ENCODE measurements at regions not wholly inside any gene's neighbourhood (a gene's known extent, or its start where the extent isn't known, plus 50 kb on each side); places are given as distances from the start of the nearest gene placed in this dataset.

GRCh38 chr18:67661555-67661954 lies 145.0 kb upstream of the DSEL start:
- no peak for DNase-seq (ENCODE audit: low spot score, unreplicated experiment)
- Mint-ChIP-seq H3K36me3 (ENCODE audit: insufficient read depth) (no peaks in the 10 kb centered on the region), H3K4me3 (ENCODE audit: low read depth) (no peak overlapping the region), H3K27me3 (no peaks in the 10 kb centered on the region), H3K9me3 (ENCODE audit: low read depth) (no peaks in the 10 kb centered on the region), H3K27ac (no peak overlapping the region), H3K4me1 (ENCODE audit: low read depth) (no peaks in the 10 kb centered on the region)
- TF ChIP-seq CTCF (IDR thresholded peaks at IDR 0.05; ENCODE audit: unreplicated experiment): no peak

GRCh38 chr18:67654101-67654500 lies 137.6 kb upstream of the DSEL start:
- Mint-ChIP-seq H3K9me3 (ENCODE audit: low read depth) (no peaks in the 10 kb centered on the region), H3K36me3 (ENCODE audit: insufficient read depth) (no peaks in the 10 kb centered on the region), H3K27me3 (no peaks in the 10 kb centered on the region), H3K4me3 (ENCODE audit: low read depth) (no peak overlapping the region), H3K4me1 (ENCODE audit: low read depth) (no peaks in the 10 kb centered on the region), H3K27ac (no peak overlapping the region)
- no peak for DNase-seq (ENCODE audit: low spot score, unreplicated experiment)
- no peak for TF ChIP-seq CTCF (IDR thresholded peaks at IDR 0.05; ENCODE audit: unreplicated experiment)

- no peaks in the 10 kb centered on the region for H3K9me3 Mint-ChIP-seq (ENCODE audit: low read depth)
- H3K36me3 Mint-ChIP-seq (ENCODE audit: insufficient read depth): no peaks in the 10 kb centered on the region
- no peaks in the 10 kb centered on the region for H3K4me1 Mint-ChIP-seq (ENCODE audit: low read depth)
- no peaks in the 10 kb centered on the region for H3K27me3 Mint-ChIP-seq
- no peak overlapping the region for H3K4me3 Mint-ChIP-seq (ENCODE audit: low read depth)
- TF ChIP-seq CTCF (IDR thresholded peaks at IDR 0.05; ENCODE audit: unreplicated experiment): no peak
- no peak overlapping the region for H3K27ac Mint-ChIP-seq
- no peak for DNase-seq (ENCODE audit: low spot score, unreplicated experiment)
Measured at GRCh38 chr18:67652288-67652687, 135.8 kb upstream of the DSEL start.

- Mint-ChIP-seq H3K36me3 (ENCODE audit: insufficient read depth) (no peaks in the 10 kb centered on the region), H3K27ac (no peak overlapping the region), H3K9me3 (ENCODE audit: low read depth) (no peaks in the 10 kb centered on the region), H3K4me1 (ENCODE audit: low read depth) (no peaks in the 10 kb centered on the region), H3K4me3 (ENCODE audit: low read depth) (no peak overlapping the region), H3K27me3 (no peaks in the 10 kb centered on the region)
- DNase-seq (ENCODE audit: low spot score, unreplicated experiment): no peak
- TF ChIP-seq CTCF (IDR thresholded peaks at IDR 0.05; ENCODE audit: unreplicated experiment): no peak
Measured at GRCh38 chr18:67651438-67651837, 134.9 kb upstream of the DSEL start.

GRCh38 chr18:67650686-67651385 lies 134.3 kb upstream of the DSEL start:
- Mint-ChIP-seq H3K27ac (no peak overlapping the region), H3K4me1 (ENCODE audit: low read depth) (no peaks in the 10 kb centered on the region), H3K27me3 (no peaks in the 10 kb centered on the region), H3K4me3 (ENCODE audit: low read depth) (no peak overlapping the region), H3K36me3 (ENCODE audit: insufficient read depth) (no peaks in the 10 kb centered on the region), H3K9me3 (ENCODE audit: low read depth) (peaks cover under 1% of the 10 kb centered on the region)
- DNase-seq (ENCODE audit: low spot score, unreplicated experiment): no peak
- TF ChIP-seq CTCF (IDR thresholded peaks at IDR 0.05; ENCODE audit: unreplicated experiment): no peak

Data from progenitor cell of endocrine pancreas (in vitro differentiated cells).